Omental fat pad (tissue), 3 donors: ENCODE measurements at regions not wholly inside any gene's neighbourhood (a gene's known extent, or its start where the extent isn't known, plus 50 kb on each side); places are given as distances from the start of the nearest gene placed in this dataset.

ENCODE experiments used
- ATAC-seq: fragments of 150-250 bp; one replicate; pipeline ENCODE4 v1.9.1; 2016; ENCODE audit warnings: mild to moderate bottlenecking, moderate library complexity; ENCODE audit not compliant: low FRiP score
- DNase-seq: peaks from one replicate; pipeline ENCODE4 v3.0.0-alpha.2; 2019; ENCODE audit warnings: low spot score
- CTCF ChIP-seq, 3 donors: fragments of 450-650 bp; IDR thresholded peaks; one replicate each; pipeline ENCODE4 v1.5.1; 2016 to 2017; ENCODE audit warnings: antibody characterized with exemption in 3 of 3, mild to moderate bottlenecking in 3 of 3, moderate library complexity in 2 of 3

GRCh38 chr10:111560027-111560426, 483.2 kb downstream of the ADRA2A start:
- no peak for TF ChIP-seq CTCF (IDR thresholded peaks at IDR 0.05)
- no peak for DNase-seq
- peak; percentile 78 for ATAC-seq

GRCh38 chr10:111561124-111561523, 484.3 kb downstream of the ADRA2A start:
- ATAC-seq (no peak), DNase-seq (no peak)
- no peak for TF ChIP-seq CTCF (IDR thresholded peaks at IDR 0.05)

GRCh38 chr10:111565542-111565941, 488.7 kb downstream of the ADRA2A start:
- no peak for TF ChIP-seq CTCF (IDR thresholded peaks at IDR 0.05)
- DNase-seq (no peak), ATAC-seq (no peak)

GRCh38 chr10:111578076-111578475, 501.2 kb downstream of the ADRA2A start:
- no peak for ATAC-seq
- no peak for DNase-seq
- TF ChIP-seq CTCF (IDR thresholded peaks at IDR 0.05) = no peak

GRCh38 chr10:111579473-111579872, 502.6 kb downstream of the ADRA2A start:
- no peak for DNase-seq
- no peak for ATAC-seq
- TF ChIP-seq CTCF (IDR thresholded peaks at IDR 0.05) = no peak

- TF ChIP-seq CTCF (IDR thresholded peaks at IDR 0.05) = no peak
- no peak for DNase-seq
- no peak for ATAC-seq
Observed at GRCh38 chr10:111590703-111591102, 513.9 kb downstream of the ADRA2A start.

GRCh38 chr10:111593578-111593977, 516.7 kb downstream of the ADRA2A start:
- DNase-seq (no peak), ATAC-seq (no peak)
- TF ChIP-seq CTCF (IDR thresholded peaks at IDR 0.05) = no peak
